ENCODE measurements at regions not wholly inside any gene's neighbourhood (a gene's known extent, or its start where the extent isn't known, plus 50 kb on each side); places are given as distances from the start of the nearest gene placed in this dataset.
"Not testable (repeated sequence)": the region's sequence is repeated elsewhere in the genome, so short reads cannot be mapped to it uniquely, and the experiment has no call there.

DNA sequence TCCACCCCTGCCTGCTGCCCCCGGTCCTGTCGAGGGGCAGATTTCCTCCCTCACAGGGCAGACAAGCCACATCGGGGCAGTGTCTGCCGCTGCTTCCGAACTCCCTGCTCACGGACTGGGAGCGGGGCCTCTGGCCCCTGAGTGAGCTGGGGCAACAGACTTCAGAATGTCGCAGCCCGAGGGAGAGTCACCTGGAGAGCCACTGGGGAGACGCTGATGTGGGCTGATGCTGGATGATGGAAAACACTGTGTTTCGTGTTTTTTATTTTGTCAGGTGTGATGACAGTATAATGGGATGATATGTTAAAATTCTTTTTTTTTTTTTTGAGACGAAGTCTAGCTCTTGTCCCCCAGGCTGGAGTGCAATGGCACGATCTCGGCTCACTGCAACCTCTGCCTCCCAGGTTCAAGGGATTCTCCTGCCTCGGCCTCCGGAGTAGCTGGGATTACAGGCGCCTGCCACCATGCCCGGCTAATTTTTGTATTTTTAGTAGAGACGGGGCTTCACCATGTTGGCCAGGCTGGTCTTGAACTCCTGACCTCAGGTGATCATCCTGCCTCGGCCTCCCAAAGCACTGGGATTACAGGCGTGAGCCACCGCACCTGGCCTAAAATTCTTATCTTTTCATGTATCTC, 52.1 kb upstream of the SEPTIN5 start:
- not testable (repeated sequence) for DNase-seq (ENCODE audit: low read depth in 2 of 2)

GRCh38 chr22:19663286-19663815, 51.0 kb upstream of the SEPTIN5 start:
- no peak for DNase-seq (ENCODE audit: low read depth in 2 of 2)

GRCh38 chr22:19663821-19664355, 50.4 kb upstream of the SEPTIN5 start:
- no peak for DNase-seq (ENCODE audit: low read depth in 2 of 2)

- no peak for DNase-seq (ENCODE audit: low read depth in 2 of 2)
Observed at GRCh38 chr22:19664406-19664805, 49.9 kb upstream of the SEPTIN5 start.
